NCI-H146 treated with DMSO at 0.1 percent for 48 hours (cell line): ENCODE measurements at regions not wholly inside any gene's neighbourhood (a gene's known extent, or its start where the extent isn't known, plus 50 kb on each side); places are given as distances from the start of the nearest gene placed in this dataset.
"Not testable (repeated sequence)": the region's sequence is repeated elsewhere in the genome, so short reads cannot be mapped to it uniquely, and the experiment has no call there.

Experiments
- DNase-seq: peaks from one replicate; lab custom pipeline; 2025; ENCODE audit not compliant: unreplicated experiment; lab: John Stamatoyannopoulos, UW

DNA sequence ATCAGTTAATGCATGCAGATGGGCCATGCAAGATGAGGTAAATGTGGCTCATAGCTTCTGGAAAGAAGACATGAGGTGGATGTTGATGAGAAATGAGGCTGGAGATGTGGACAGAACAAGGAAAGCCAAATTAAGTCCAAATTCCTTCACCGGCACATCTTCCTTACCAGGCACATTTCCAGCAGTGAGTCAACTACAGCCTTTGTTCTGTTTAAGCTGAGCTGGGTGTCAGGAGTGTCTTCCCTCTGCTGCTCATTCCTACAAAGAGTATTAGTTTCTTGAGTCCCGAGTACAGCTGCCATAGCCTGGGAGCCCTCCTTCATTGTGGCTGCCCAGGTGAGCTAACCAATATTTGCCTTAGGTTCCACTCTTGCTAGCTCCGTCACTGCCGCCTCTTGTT, 945.0 kb downstream of the SLC4A3 start:
- no peak for DNase-seq

DNA sequence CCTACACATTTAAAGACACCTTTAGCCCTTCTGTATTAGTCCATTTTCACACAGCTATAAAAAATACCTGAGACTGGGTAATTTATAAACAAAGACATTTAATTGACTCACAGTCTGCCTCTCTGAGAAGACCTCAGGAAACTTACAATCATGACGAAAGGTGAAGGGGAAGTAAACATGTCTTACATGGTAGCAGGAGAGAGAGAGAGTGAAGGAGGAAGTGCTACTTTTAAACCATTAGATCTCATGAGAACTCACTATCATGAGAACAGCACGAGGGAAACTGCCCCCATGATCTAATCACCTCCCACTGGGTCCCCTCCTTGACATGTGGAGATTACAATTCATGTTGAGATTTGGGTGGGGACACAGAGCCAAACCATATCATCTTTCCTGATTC, 946.6 kb downstream of the SLC4A3 start:
- no peak for DNase-seq

DNA sequence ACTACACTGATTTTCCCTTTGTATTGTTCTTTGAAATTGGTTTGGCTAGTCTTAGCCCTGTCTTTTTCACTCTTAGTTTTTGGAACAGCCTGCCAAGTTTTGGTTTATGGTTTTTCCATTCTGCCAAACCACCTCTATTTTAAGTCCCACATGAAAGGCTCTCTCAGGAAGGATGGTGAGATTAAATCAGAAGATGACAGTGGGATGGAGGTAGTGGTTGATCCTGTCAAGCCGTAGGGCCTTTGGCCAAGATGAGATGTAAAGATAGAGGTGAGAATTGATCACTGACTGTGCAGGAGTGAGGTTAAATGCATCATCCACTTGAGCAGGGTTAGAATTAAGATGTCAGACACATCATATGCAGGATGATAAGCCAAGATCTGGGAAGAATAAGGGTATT, 948.5 kb downstream of the SLC4A3 start:
- DNase-seq, result no peak

DNA sequence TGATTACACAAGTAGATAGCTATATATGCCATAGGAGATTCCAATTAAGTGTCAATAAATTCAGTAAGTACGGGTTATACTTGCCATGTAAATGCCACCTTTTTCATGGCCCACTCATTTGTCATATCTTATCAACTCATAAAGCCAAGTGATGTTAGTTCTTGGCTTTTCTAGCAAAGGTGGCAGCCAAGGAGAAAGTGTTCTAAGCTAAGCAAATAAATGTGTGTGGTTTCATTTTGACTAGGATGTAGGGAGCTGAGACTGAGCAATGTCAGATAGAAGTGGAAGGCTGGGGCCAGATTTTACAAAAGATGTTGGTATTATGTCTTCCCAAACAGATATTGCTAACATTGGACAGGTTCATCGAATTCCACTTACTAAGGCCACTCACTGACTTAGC, 952.0 kb downstream of the SLC4A3 start:
- no peak for DNase-seq

DNA sequence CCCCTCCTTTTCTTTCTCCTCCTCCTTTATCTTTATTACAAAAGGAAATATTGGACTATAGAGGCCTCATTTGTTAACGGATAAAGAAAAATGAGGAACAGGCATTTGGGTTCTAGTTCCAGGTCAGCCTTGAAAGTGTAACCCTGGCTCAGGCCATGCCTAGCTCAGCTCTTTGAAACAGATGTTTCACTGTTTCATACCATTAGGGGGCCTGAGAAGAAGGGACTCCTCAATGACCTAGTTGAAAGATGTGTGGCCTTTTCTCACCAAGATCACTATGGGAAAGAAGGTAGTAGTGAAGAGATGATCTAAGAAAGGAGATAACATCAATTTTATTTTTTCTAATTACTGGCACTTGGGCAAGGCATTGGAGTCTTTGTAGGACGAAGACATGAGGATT, 952.7 kb downstream of the SLC4A3 start:
- no peak for DNase-seq

DNA sequence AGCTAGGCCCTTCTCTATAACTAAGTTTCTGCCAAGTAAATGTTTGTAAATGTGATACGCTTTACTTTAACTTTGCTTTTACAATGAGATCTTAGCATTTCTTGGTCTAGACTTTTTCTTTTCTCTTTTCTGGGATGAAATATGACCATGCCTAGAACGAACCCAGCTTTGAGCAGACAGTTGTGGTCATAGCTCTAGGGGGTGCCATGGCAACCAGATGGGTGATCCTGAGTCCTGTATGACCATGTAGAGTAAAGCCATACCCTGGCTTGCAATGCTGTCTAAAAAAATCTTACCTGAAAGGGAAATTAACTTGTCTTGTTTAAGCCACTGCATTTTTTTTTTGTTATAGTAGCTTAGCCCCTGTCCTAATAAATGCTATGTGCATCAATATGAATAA, 956.3 kb downstream of the SLC4A3 start:
- no peak for DNase-seq

DNA sequence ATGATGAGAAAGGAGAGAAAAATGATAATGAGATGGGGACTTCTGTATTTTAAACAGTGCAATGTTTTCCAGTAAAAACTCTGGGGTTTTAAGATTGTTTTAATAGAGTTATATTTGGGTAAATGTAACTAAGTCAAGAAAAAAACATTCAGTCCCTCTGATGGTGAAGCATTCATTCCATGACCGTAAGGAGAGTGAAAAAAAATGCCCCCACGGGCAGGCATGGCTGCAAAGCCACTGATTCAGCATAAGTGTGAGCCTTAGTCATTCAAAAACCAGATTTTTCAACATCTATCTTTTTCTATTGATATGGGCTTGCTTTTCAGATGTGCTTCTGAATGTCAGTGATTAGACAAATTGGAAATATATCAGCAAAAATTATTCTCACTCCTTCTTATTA, 957.8 kb downstream of the SLC4A3 start:
- DNase-seq, result no peak

DNA sequence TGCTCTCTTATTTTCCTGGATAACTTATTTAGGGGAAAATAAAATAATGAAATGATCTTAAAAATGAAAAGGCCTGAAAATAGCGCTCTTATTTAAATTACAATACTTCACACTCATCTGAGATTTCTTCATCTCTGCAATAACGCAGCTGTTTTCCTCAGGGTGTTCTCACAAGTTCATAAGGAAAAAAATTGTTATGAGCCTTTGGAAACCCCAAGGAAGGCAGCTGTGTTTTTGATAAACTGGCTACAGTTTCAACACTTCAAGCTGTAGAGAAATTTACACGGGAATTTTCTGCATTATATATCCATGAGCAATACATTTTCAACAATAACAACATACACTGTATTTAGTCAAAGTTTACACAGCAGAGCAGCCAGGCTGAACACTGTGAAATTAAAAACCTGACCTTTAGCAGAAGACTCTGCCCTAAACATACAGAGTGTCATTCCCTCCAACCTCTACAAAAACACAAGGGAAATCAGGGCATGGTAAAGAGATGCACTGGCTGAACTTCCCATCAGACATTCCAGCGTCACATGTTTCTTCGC, 959.6 kb downstream of the SLC4A3 start:
- no peak for DNase-seq

DNA sequence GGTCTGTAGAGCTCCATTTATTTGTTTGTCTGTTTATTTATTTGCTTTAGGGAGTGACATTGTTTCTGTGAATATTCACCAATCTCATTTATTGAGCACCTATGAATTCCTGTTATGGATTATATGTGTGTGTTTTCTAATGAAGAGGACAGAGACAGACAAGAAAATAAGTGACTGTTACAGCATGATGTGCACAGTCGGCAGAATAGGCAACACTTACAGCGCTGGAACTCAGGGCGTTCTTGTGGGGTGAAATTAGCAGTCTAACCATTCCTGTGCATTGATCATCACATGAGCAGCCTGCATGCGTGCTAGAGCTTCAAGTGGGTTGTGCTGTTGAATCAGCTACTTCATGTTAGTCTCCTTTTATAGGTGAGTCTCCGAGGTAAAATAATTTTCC, 960.7 kb downstream of the SLC4A3 start:
- DNase-seq, result no peak

DNA sequence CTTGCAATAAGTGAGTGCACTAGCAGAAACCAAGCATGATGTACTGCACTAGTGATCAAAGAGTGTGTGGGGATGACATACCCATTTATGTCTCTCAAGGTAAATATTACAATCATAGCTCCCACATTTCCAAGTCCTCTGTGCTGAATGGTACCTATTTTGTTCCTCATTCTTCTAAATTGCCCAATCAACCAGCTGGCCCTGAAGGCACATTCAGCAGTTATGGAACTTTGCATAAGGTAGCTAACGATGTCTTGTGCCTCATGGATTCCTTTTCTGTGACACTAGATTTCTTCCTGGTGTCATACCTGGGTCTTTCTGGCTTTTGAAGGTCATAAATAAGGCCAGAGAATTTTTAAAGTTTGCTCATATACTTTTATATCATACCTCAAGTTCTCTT, 963.0 kb downstream of the SLC4A3 start:
- DNase-seq, result no peak

DNA sequence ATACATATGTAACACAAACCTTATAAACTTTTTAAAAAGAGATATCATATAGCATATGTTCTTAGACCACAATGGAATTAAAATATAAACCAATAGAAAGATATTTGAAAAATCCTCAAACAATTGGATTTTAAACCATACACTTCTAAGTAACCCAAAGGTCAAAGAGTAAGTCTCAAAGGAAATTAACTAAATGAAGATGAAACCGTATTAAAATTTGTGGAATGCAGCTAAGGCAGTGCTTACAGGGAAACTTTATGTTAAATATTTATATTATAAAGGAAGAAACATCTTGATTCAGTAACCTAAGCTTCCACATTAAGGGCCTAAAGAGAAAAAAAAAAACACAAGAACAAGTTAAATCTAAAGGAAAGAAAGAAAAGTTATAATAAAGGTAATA, 966.1 kb downstream of the SLC4A3 start:
- DNase-seq, result no peak

DNA sequence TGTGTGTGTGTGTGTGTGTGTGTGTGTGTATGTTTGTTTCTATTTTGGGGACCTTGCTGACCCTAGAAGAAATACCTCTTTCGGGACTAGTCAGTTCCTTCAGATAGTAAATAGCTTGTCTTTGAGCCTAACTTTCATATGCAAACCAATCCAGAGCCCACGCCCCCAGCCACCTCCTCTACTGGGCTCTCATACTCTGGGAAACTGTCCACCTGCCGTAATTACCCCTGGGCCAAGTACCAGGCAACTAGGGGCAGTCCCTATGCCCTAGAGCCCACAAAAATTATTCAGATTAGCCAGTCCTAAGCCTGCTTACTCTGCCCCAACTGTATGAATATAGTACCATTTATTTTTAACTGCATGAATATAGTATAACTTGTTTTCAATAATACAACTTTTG, 970.4 kb downstream of the EPHA4 start:
- no peak for DNase-seq

DNA sequence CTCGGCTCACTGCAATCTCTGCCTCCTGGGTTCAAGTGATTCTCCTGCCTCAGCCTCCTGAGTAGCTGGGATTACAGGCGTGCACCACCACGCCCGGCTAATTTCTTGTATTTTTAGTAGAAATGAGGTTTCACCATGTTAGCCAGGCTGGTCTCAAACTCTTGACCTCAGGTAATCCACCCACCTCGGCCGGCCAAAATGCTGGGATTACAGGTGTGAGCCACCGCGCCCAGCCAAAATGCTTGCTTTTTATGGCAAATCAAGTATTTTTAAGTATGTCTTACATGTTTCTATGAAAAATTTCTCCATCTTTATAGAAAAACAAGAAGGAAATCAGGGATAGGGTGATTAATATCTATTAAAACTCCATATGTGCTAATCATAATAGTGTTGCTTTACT, 959.1 kb downstream of the EPHA4 start:
- DNase-seq, result not testable (repeated sequence)

DNA sequence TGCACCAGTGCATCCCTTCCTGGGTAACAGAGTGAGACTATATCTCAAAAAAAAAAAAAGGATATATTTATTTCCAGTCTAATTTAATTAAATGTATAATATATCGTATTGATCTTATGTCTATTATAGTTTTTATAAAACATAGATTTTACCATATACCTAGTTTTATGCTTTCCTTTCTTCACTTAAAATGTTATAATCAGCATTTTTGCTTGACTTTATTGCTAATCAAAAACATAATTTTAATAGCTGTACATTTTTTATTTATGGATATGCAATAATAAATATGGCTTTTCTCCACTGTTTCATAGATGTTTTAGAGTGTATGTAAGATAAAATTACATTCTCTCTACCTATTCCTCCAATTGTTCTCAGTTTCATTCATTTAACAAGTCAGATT, 958.0 kb downstream of the EPHA4 start:
- DNase-seq, result no peak

DNA sequence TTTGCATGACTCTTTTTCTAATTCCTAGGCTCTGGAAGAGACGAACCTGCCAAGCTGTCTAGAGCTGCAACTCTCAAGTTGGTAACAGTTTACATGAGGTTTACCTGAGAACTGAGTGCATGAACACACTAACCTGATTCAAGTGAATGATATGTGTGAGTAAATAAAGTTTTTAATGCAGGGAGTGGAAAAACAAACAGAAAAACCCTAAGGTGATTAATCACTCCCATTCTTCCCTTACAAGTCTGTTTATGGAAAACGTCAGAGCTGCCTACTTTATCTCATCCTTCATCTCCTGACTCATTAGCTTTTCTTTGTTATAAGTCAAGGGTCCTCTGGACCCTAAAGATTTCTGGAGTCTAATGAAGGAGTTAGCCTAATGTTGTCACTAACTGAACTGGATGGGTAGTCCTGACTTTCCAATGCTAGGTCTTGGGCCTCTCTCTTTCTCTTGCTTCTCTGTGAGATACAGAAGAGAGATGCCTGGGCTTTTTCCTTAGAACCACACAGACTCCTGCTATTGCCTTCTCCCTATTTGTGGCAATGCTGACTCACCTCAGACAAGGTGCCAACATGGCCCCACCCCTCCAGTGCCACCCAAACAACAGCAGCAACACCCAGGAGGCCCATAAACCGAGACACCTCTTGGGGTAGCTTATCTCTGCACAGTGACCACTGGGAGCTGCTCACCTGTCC, 952.4 kb downstream of the EPHA4 start:
- DNase-seq, result peak; percentile 16

DNA sequence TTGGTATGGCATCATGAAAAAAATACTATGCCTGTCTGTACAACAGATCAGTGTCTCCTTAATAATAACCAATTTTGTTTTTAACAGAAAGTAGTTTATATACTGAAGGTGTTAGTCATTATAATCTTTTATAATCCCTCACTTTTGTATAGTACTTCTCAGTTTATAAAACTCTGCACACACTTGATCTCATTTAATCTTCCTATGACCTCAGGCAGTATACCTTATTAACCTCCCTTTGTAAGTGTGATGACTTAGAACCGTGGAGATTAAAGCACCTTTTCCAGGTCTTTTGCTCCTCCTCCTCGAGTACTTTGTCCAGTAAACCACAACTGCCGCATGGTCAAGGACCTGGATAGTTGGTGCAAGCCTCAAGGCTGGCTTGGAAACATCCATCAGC, 945.5 kb downstream of the EPHA4 start:
- no peak for DNase-seq

DNA sequence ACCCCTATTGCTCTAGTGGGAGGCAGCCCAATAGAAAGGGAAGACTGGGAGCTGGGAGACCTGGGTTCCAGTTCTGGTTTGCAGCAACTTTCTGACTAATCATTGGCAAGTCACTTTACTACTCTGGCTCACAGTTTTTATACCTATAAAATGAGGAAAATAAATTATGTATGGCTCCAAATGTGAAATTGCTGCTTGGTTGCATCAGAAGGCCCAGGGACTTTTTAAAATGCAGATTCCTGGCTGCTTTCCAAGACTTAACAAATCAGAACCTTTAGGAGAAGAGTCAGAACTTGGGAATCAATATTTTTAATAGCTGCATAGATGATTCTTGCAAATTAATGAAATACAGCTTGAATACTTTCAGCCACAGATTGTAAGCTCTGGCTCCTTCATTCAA, 943.9 kb downstream of the EPHA4 start:
- DNase-seq, result no peak

DNA sequence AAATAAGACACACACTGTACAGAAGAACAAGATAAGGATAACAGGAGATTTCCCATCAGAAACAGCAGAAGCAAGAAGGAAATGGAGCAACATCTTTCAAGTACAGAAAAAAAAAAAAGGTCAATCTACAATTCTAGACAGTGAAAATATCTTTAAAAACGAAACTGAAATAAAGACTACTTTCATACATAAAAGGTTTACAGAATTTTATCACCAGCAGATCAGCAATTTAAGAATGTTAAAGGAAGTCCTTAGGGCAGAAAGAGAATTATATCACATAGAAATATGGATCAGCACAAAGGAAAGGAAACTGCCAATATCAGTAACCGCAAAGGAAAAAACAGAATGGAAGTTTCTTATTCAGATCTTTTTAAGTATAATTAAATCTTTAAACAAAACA, 931.0 kb downstream of the EPHA4 start:
- no peak for DNase-seq

DNA sequence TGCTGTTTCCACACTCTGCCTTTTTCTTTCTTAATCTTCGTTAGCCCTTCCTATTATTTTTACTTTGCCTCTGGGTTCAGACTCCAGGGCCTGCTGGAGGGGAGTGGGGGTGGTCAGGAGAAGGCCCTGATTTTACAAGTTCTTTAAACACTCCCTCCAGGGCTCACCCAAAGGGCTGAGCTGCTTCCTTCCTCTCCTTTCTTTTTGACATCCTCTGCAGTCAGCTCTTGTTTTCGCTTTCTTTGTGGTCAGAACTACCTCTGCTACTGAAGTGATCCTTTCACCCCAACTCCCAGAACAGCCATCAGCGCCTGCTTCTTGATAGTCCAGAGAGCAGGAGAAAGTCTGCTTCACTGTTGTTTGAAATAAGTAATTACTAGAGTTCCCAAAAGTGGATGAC, 925.7 kb downstream of the EPHA4 start:
- DNase-seq, result no peak

DNA sequence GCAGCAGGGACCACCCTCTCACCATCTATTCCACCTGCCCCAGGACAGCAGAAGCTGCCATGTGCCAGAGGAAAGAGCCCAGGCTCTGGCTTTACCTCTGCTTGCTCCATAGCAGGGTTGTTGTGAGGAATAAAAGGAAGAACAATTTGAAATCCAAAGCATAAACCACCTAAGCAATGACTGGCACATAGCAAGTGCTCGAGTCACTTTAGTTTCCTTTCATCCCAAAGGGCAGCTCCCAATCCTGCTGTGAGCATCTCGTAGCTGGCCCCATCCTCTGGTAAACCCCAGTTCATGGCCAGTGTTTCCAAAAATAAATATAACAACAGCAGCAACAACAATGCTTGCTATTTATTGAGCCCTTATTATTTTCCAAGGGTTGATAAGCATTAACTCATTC, 923.5 kb downstream of the EPHA4 start:
- DNase-seq, result no peak

DNA sequence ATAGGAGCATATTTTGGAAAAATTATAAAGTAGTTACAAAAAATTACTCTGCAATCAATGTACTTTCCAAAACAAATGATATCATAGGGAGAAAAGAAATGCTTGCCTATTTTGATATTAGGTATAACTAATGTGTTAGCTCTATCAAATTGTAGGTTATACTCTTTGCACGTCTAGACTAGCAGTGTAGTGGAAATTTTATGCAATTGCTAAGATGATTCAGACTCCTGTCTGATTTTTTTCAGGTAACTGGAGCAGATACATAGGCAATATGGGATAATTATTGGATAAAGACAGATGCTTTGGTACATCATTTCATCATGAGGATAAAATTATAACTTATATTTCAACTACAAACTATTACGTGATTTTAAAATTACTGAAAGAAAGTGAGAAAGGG, 918.3 kb downstream of the EPHA4 start:
- DNase-seq, result no peak

DNA sequence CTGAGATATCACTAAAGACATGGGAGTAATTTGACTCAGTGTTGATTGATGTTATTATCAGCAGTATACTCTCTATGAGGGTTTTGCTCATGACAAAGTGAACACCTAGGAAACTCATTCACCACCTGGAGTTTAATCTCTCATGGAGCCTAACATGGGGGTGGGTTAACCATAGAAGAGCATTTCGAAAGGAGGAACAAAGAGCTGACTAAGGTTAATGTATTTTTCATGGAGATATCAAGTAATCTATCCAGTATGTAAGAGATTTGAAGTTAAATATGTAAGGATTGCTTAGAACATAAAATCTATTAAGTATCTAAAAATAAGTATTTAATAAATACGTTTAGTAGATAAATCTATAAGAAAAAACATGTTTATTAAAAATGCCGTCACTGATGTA, 917.8 kb downstream of the EPHA4 start:
- DNase-seq, result no peak
